ENCODE measurements at regions not wholly inside any gene's neighbourhood (a gene's known extent, or its start where the extent isn't known, plus 50 kb on each side); places are given as distances from the start of the nearest gene placed in this dataset.

- TF ChIP-seq CTCF (IDR thresholded peaks at IDR 0.05) (peak in 2 of 3 experiments; percentile 16 to 22), POLR2A (IDR thresholded peaks at IDR 0.05) (no peak)
Observed at GRCh38 chr9:34869390-34869789, 88.7 kb upstream of the PHF24 start.

All from testis (tissue), 2 donors.